GM19372 (cell line): ENCODE measurements at regions not wholly inside any gene's neighbourhood (a gene's known extent, or its start where the extent isn't known, plus 50 kb on each side); places are given as distances from the start of the nearest gene placed in this dataset.

Experiments used
- ATAC-seq: cut with Tn5 transposase; IDR thresholded peaks from one replicate; pipeline ENCODE4 v1.9.1; 2021; ENCODE audit warnings: mild to moderate bottlenecking, low read depth, moderate library complexity; ENCODE audit not compliant: unreplicated experiment

DNA sequence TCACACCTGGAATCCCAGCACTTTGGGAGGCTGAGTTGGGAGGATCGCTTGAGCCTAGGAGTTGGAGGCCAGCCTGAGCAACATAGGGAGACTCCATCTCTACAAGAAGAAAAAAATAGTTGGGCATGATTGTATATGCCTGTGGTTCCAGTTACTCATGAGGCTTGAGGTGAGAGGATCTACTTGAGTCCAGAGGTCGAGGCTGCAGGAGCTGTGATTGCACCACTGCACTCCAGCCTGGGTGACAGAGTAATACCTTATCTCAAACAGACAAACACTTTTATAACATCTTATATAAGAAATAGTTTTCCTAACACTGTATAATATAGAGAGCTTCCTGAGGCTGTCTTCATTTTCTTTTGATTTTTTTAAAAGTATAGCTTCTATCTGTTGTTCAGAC, 448.4 kb upstream of the COBL start:
- no peak for ATAC-seq

GRCh38 chr7:51759985-51760384, 443.4 kb upstream of the COBL start:
- ATAC-seq = no peak

GRCh38 chr7:51757960-51758359, 441.4 kb upstream of the COBL start:
- ATAC-seq = no peak

GRCh38 chr7:51732951-51733350, 416.3 kb upstream of the COBL start:
- no peak for ATAC-seq

DNA sequence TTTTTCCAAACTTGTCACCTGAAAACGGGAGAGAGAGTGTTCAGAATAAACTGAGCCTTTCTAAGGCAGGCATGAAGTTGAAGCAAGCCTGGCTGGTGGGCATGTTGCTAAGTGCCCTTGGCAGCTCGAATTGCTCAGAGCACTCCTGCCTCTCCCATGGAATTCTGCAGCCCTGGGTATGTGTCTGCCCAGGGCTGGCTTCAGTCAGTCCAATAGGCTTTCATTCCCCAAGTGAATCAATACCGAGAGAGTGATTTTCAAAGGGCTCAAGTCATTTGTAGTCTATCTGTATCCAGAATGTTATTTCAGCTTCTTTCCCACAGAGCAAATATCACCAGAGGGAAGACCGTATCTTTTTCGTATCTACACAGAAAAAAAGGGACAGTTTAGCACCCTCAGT, 415.5 kb upstream of the COBL start:
- no peak for ATAC-seq

- ATAC-seq = no peak
Observed at GRCh38 chr7:51731075-51731474, 414.5 kb upstream of the COBL start.

DNA sequence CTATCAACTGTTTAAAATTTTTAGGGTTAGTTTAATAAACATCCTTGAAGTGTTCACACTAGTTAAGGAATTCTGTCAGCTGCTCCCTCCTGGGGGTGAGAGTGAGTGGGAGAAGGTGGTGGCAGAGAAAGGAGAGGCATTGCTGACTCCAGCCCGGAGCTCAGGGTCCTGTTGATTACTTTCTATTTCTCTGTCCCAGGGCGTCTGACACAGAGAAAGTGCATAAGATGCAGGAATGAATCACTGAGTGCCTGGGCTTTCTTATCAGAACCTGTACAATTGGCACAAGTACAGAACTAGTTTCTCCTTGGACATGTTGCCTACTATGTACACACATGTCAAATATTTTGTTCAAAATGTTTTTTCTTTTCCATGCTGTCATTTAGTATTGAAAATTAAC, 410.8 kb upstream of the COBL start:
- no peak for ATAC-seq

GRCh38 chr7:51706851-51707250, 390.2 kb upstream of the COBL start:
- ATAC-seq = no peak

DNA sequence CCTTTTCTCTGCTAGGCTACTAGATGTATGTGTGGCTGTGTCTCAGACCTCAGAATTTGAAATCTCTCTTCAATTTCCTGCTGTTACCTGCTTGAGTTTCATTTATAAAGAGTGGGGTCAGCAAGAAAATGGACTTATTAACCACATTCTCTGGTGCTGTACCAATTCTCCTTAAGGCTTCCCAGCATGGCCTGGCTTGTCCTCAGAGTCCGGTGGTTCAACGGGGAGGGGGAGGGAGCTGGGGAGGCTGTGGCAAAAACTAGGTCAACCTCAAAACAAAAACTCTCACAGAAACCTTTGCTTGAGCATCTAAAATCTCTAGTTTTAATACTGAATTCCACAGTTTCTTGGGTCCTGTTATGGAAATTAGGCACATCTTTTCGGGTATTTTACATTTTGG, 389.1 kb upstream of the COBL start:
- no peak for ATAC-seq

DNA sequence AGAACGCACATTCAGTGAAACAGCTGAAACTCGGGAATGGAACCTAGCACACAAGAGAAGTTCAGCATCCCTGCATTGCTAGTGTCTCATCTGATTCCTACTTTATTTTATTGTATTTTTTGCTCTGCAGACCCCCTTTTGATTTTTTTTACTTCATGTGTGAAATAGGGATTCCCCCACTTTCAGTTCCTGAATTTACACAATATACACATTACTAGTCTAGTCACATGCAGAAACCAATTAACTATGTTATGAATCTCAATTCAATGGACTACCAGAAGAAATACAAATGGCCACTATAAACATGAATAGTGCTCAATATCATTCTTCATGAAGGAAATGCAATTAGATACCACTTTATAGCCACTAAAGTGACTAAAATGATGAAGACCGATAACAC, 386.1 kb upstream of the COBL start:
- ATAC-seq = no peak

DNA sequence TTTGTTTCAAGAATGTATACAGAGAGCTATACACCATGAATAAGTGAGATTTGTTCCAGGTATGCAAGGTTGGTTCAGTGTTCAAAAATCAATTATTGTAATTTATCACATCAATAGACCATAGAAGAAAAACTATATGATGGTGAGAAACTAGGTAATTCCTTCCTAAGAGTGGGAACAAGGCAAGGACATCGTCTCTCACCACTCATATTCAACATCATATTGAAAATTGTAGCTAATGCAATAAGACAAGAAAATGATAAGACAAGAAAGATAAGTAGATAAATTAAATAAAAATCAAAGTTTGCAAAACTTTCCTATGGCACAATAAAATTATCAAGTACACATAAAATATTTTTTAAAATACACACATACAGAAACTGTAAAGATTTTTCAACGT, 385.3 kb upstream of the COBL start:
- no peak for ATAC-seq

- ATAC-seq = no peak
Observed at GRCh38 chr7:51700593-51701215, 384.1 kb upstream of the COBL start.

DNA sequence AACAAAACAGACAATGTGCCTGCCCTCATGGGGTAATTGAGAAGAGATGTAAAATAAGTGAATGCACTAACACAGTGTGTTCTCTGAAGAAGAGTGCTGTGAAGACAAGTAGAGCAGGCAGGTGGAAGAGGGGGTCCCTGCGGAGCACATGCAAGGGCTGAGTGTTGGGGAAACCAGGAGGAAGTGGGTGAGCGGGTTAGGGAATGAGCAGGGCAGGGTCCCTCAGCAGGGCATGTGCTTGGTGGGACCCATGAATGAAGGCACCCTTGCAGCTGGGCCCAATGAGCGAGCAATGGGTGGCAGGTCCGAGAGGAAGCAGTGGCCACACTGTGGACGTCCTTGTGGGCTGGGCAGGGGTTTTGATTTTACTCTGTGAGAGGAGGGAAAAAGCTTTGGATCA, 376.6 kb upstream of the COBL start:
- ATAC-seq = no peak

DNA sequence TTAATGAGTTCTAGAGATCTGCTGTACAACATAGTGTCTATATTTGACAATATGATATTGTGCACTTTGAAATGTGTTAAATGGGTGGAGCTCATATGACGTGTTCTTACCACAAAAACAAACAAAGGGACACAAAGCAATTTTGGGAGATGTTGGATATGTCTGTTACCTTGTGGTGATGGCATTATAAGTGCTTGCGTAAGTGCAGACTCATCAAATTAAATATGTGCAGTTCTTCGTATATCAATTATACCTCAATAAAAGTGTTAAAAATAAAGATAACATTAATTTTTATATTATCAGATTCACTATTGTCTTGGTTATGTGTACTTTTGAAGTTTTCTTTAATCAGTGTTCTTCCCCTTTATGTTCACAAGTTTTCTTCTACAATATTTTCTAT, 372.9 kb upstream of the COBL start:
- ATAC-seq = no peak

GRCh38 chr7:51685794-51686193, 369.2 kb upstream of the COBL start:
- ATAC-seq = no peak

GRCh38 chr7:51680594-51681399, 364.2 kb upstream of the COBL start:
- ATAC-seq = no peak

DNA sequence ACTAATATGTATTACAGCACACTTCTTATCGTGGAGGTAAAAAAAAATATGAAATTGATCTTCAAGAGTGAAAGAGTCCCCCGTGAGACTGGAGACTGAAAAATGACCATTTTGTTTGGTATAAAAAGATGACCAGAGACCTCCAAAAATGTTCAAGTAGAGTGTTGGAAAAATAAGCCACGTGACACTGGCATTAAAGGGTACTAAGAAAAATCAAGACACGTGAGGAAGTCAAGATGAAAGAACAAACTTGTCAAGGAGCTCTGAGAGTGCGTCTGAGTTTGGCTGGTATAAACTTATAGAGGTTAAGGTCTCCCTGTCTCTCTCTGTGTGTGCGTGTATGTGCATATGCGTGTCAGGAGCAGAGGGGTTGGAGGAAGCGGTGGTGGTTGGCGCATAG, 362.7 kb upstream of the COBL start:
- no peak for ATAC-seq

GRCh38 chr7:51666751-51667150, 350.1 kb upstream of the COBL start:
- ATAC-seq = no peak

DNA sequence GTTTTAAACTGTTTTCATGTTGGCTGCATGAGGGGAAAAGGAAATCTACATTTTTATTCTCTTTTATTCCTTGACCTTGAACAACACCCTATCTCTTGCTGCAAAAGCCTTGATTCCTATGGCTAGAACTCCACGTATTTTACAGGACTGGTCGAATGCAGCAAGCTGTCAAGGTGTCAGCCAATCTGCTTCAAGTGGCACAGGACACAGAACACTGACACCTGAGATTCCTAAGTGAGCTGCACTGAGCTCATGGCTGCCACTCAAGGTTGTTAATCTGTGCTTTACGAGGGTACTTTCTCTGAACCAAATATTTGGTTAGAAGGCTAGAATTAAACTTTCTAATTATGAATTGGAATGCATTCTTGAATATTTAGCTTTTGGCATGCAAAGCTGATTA, 349.7 kb upstream of the COBL start:
- ATAC-seq = no peak

- no peak for ATAC-seq
Observed at GRCh38 chr7:51665045-51665780, 348.6 kb upstream of the COBL start.

GRCh38 chr7:51660516-51660915, 343.9 kb upstream of the COBL start:
- ATAC-seq = no peak

GRCh38 chr7:51658684-51659083, 342.1 kb upstream of the COBL start:
- no peak for ATAC-seq
